Activated naive CD8-positive, alpha-beta T cell treated with anti-CD3 and anti-CD28 coated beads, Interleukin-2, amount 10 ng/mL, durations not matched to agents 7 days and 5 days (primary cell): ENCODE measurements at regions not wholly inside any gene's neighbourhood (a gene's known extent, or its start where the extent isn't known, plus 50 kb on each side); places are given as distances from the start of the nearest gene placed in this dataset.

Experiments used
- ATAC-seq: fragments of 150-1000 bp; cut with Tn5 transposase; one replicate; pipeline ENCODE4 v1.10.0; 2021; ENCODE audit warnings: low read depth, moderate library complexity
- POLR2A ChIA-PET: fragments of 350-600 bp; sonication (Branson Sonifier 250); formaldehyde crosslinking; loops from one replicate; lab custom pipeline; 2021; ENCODE audit warnings: antibody characterized with exemption; lab: Charles Lee
- DNase-seq: peaks from one replicate; pipeline ENCODE4 v3.0.0; 2021
- H3K27ac Mint-ChIP-seq: one replicate; pipeline ENCODE4 v1.8.0; 2022; ENCODE audit warnings: mild to moderate bottlenecking, mixed read lengths
- H3K27me3 Mint-ChIP-seq: one replicate; pipeline ENCODE4 v1.8.0; 2022; ENCODE audit warnings: mild to moderate bottlenecking, moderate library complexity, mixed read lengths
- H3K36me3 Mint-ChIP-seq: one replicate; pipeline ENCODE4 v1.8.0; 2021; ENCODE audit warnings: mild to moderate bottlenecking, mixed read lengths
- H3K4me1 Mint-ChIP-seq: one replicate; pipeline ENCODE4 v1.8.0; 2021; ENCODE audit warnings: mixed read lengths
- H3K4me3 Mint-ChIP-seq: one replicate; pipeline ENCODE4 v1.8.0; 2022; ENCODE audit warnings: mild to moderate bottlenecking, moderate library complexity, mixed read lengths
- H3K9me3 Mint-ChIP-seq: one replicate; pipeline ENCODE4 v1.8.0; 2021; ENCODE audit warnings: mixed read lengths

DNA sequence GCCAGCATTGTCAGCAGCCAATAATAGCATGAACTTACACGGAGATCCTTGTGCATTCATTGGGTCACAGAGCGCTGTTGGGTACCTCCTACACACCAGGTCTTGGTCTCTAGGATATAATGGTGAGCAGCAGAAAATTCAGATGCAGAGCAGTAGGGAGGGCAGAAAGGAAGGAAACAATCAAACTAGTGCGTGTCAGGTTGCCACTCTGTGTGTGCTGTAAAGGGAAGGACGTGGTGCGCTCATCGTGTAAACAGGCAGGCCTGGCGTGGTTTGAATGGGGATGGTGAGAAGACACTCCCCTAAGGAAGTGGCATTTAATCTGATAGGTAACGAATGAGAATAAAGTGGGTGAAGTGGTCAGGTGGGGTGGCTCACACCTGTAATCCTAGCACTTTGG is 336.4 kb downstream of the CDH26 start:
- peaks cover 1% of the 10 kb centered on the region for H3K4me1 Mint-ChIP-seq
- H3K36me3 Mint-ChIP-seq = peaks cover 3% of the 10 kb centered on the region
- H3K4me3 Mint-ChIP-seq = no peak overlapping the region
- H3K9me3 Mint-ChIP-seq = peaks cover 9% of the 10 kb centered on the region
- no peaks in the 10 kb centered on the region for H3K27me3 Mint-ChIP-seq
- DNase-seq = no peak
- ATAC-seq = no peak
- H3K27ac Mint-ChIP-seq = no peak overlapping the region
- POLR2A ChIA-PET = no interaction called here

DNA sequence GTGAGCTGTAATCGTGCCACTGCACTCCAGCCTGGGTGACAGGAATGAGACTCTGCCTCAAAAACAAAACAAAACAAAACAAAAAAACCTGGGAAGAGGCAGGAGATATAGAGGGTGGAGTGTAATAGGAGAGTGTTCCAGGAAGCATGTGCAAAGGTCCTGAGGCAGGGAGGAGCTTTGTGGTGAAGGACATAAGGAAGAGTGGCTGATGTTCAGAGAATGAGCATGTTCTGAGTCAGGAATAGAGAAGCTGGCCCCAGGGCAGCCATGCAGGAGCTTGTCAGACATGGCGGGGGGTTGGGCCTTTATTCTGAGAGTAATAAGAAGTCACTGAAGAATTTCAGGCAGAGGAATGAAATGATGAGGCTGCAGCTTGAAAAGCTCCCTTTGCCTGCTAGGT is 337.0 kb downstream of the CDH26 start:
- DNase-seq (no peak), ATAC-seq (no peak)
- Mint-ChIP-seq H3K4me3 (no peak overlapping the region), H3K4me1 (peaks cover 1% of the 10 kb centered on the region), H3K9me3 (peaks cover 9% of the 10 kb centered on the region), H3K27ac (no peak overlapping the region), H3K36me3 (peaks cover 3% of the 10 kb centered on the region), H3K27me3 (no peaks in the 10 kb centered on the region)
- POLR2A ChIA-PET = no interaction called here

DNA sequence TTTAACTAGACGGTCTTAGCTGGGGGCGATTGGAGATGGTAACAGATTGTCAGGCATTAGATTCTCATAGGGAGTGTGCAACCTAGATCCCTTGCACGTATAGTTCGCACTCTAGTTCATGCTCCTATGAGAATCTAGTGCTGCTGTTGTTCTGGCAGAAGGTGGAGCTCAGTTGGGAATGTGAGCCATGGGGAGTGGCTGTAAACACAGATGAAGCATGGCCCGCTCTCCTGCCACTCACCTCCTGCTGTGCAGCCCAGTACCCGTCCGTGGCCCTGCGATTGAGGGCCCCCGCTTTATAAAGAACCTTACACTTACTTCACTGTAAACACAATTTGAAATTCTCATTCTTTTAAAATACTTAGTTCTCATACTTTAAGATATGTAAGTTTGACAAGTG is 339.4 kb downstream of the CDH26 start:
- Mint-ChIP-seq H3K4me3 (no peak overlapping the region), H3K27me3 (no peaks in the 10 kb centered on the region), H3K9me3 (no peaks in the 10 kb centered on the region), H3K36me3 (no peaks in the 10 kb centered on the region), H3K27ac (no peak overlapping the region), H3K4me1 (peaks cover 1% of the 10 kb centered on the region)
- POLR2A ChIA-PET = no interaction called here
- no peak for ATAC-seq
- DNase-seq = no peak

DNA sequence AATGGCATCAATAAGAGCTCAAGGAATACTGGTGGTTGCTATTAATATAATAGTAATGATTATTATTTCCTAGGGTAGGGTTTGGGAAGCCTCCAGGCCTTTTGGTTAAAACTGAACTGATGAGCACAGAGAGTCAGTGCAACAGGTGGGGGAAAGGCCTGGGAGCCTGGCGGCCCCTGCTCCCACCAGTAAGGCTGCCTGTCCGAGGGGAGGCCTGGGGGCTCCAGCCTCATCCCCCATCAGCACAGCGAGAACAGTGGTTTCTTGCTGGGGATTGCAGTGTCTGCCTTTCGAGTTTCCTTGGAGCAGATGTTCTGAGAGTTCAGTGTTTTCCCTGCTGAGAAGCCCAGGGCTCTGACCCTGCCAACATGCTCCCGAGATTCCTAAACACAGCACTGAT is 340.4 kb downstream of the CDH26 start:
- peaks cover 1% of the 10 kb centered on the region for H3K4me1 Mint-ChIP-seq
- H3K4me3 Mint-ChIP-seq = no peak overlapping the region
- H3K9me3 Mint-ChIP-seq = no peaks in the 10 kb centered on the region
- no peak for ATAC-seq
- no peaks in the 10 kb centered on the region for H3K36me3 Mint-ChIP-seq
- DNase-seq = no peak
- POLR2A ChIA-PET = no interaction called here
- H3K27ac Mint-ChIP-seq = no peak overlapping the region
- no peaks in the 10 kb centered on the region for H3K27me3 Mint-ChIP-seq

DNA sequence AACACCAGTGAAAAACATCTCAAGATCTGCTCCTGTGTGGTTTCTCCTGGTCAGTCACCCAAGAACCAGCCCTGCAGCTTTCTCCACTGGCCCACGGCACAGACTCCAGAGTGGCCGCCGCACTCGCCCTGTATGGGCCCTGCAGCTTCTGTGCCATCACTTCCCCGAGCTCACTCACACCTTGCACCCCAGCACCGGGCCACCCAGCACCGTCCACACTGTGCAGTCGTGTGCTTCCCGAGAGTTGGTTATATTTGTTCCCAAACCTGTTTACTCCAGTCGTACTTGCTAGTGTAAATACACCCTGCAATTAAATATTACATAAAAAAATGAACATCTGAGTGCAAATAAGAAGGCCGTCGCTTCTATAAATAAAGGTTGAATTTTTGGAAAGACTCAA is 341.7 kb downstream of the CDH26 start:
- DNase-seq = no peak
- no peaks in the 10 kb centered on the region for H3K9me3 Mint-ChIP-seq
- H3K27me3 Mint-ChIP-seq = no peaks in the 10 kb centered on the region
- POLR2A ChIA-PET = no interaction called here
- no peak for ATAC-seq
- no peak overlapping the region for H3K4me3 Mint-ChIP-seq
- H3K4me1 Mint-ChIP-seq = no peaks in the 10 kb centered on the region
- H3K36me3 Mint-ChIP-seq = no peaks in the 10 kb centered on the region
- no peak overlapping the region for H3K27ac Mint-ChIP-seq

DNA sequence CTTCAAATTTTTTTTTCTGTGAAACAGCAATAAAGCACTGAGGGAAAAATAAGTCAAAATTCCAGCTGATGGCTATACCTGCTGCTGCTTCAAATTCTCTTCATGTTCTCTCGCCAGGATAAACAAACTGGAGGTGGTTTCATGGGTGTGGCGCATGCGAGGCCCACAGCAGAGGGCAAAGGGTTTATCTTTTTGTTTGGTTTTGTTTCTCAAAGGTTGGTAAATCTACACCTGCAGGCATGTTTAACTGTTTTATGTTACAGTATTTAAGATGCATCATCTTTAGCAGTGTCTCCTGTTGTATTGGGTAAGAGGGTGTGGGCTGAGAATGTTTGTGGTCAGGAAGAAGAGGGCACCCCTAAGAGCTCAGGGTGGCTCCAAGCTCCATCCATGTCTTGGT is 342.2 kb downstream of the CDH26 start:
- no peak overlapping the region for H3K27ac Mint-ChIP-seq
- ATAC-seq = no peak
- no peaks in the 10 kb centered on the region for H3K9me3 Mint-ChIP-seq
- H3K36me3 Mint-ChIP-seq = no peaks in the 10 kb centered on the region
- no peak for DNase-seq
- no peak overlapping the region for H3K4me3 Mint-ChIP-seq
- H3K27me3 Mint-ChIP-seq = no peaks in the 10 kb centered on the region
- no peaks in the 10 kb centered on the region for H3K4me1 Mint-ChIP-seq
- POLR2A ChIA-PET = no interaction called here

DNA sequence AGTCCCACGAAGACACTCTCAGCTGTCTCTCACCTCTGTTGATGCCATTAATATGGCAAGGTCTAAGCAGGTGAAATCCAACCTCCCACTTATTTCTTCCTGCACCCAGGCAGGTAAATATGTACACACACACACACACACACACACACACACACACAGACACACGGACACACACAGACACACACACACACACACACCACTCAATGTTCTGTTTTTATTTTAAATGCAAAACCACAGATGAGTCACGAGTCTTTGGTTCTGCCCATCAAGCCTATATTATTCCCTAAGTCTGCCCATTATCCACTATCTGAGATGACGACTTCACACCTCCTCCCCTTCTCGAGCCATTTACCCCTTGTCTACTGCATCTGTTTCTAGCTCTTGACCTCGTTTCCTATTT is 344.7 kb downstream of the CDH26 start:
- no peaks in the 10 kb centered on the region for H3K9me3 Mint-ChIP-seq
- H3K27ac Mint-ChIP-seq = no peak overlapping the region
- no peak overlapping the region for H3K4me3 Mint-ChIP-seq
- H3K4me1 Mint-ChIP-seq = no peaks in the 10 kb centered on the region
- POLR2A ChIA-PET = no interaction called here
- DNase-seq (no peak), ATAC-seq (no peak)
- no peaks in the 10 kb centered on the region for H3K27me3 Mint-ChIP-seq
- H3K36me3 Mint-ChIP-seq = no peaks in the 10 kb centered on the region

DNA sequence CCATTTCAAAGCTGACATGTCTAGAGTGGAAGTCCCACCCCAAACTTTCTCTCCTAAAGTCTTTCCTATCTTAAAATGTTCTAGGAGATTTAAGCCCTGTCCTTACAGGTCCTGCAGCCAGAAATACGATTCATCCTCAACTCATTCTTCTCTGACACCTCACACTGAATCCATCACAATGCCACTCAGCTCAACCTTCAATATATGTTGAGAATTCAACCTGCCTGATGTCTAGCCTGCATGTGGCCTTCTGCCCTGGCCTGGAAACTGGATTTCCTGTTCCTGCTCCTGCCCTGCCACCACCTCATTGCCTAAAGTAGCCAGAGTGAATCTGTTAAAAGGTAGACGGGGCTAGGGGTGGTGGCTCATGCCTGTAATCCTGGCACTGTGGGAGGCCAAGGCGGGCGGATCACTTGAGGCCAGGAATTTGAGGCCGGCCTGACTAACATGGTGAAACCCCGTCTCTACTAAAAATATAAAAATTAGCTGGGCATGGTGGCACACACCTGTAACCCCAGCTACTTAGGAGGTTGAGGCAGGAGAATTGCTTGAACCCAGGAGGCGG is 345.9 kb downstream of the CDH26 start:
- no peaks in the 10 kb centered on the region for H3K27me3 Mint-ChIP-seq

DNA sequence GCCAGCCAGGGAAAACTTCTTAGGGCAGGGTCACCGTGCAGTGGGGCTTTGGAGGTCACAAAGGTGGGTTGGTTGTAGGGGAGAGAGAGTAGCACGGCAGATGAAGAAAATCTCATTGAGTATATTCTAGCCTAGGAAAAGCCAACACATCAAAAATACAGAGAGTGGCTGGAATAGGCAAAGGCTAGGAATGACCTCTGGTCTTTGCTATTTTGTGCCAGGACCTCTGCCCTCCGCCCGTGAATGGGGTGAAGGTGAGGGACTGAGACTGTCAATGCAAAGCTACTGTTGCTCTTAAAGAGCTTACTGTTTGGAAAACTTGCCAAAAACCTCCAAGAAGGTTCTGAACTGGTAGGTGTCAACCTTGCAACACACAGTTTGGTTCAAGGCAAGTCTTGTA is 346.7 kb downstream of the CDH26 start:
- Mint-ChIP-seq H3K4me1 (no peaks in the 10 kb centered on the region), H3K9me3 (no peaks in the 10 kb centered on the region), H3K27ac (no peak overlapping the region), H3K36me3 (no peaks in the 10 kb centered on the region), H3K27me3 (no peaks in the 10 kb centered on the region), H3K4me3 (no peak overlapping the region)
- ATAC-seq = no peak
- POLR2A ChIA-PET = no interaction called here
- DNase-seq = no peak

More for the DNA sequence above, 345.9 kb downstream of the CDH26 start:
- ATAC-seq = no peak
- H3K9me3 Mint-ChIP-seq = no peaks in the 10 kb centered on the region
- no peak for DNase-seq
- no peak overlapping the region for H3K4me3 Mint-ChIP-seq
- no peaks in the 10 kb centered on the region for H3K4me1 Mint-ChIP-seq
- H3K27ac Mint-ChIP-seq = no peak overlapping the region
- H3K36me3 Mint-ChIP-seq = no peaks in the 10 kb centered on the region
- POLR2A ChIA-PET = no interaction called here

DNA sequence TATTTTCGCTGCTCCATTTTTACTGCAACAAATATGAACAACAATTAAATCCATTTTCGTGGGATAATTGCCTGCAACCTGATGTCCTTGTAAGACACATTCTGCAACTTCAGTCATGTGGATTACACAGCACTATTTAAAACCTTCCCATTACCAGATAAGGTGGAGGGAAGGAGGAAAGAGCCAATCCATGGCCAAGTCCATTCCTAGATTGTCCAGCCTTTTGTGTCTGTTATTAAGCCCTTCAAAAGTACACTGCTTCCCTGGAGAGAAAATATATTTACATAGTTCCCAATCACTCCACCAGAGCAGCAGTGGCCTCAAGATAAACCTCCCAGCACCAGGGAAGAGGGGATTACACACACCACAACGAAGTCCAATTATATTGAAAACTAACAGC is 347.9 kb downstream of the CDH26 start:
- Mint-ChIP-seq H3K4me1 (no peaks in the 10 kb centered on the region), H3K27ac (no peak overlapping the region)
- POLR2A ChIA-PET = no interaction called here

DNA sequence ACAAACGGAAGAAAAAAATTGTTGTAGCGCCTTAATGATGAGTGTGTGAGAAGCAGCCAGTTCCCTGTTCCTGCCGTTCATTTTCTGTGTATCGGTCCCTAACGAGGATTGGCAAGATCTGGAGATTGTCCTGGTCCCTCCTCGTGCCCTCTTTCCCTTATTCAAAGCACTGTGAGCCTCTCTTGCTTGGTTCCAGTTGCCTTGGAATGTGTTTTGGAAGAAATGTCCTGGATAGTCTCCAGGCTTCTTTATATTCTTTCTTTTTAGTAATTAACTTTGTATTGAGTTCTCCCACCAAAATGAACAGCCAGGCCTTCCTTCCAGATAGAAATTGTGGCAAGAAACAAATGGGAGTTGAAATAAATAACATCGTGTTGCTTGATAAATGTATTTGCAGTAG is 348.3 kb downstream of the CDH26 start:
- no peak for DNase-seq
- POLR2A ChIA-PET = no interaction called here
- no peaks in the 10 kb centered on the region for H3K36me3 Mint-ChIP-seq
- no peaks in the 10 kb centered on the region for H3K9me3 Mint-ChIP-seq
- H3K4me3 Mint-ChIP-seq = no peak overlapping the region
- H3K27ac Mint-ChIP-seq = no peak overlapping the region
- no peaks in the 10 kb centered on the region for H3K27me3 Mint-ChIP-seq
- no peaks in the 10 kb centered on the region for H3K4me1 Mint-ChIP-seq
- no peak for ATAC-seq

More for the DNA sequence above, 347.9 kb downstream of the CDH26 start:
- no peaks in the 10 kb centered on the region for H3K9me3 Mint-ChIP-seq
- no peaks in the 10 kb centered on the region for H3K36me3 Mint-ChIP-seq
- H3K4me3 Mint-ChIP-seq = no peak overlapping the region
- ATAC-seq (no peak), DNase-seq (no peak)
- no peaks in the 10 kb centered on the region for H3K27me3 Mint-ChIP-seq

DNA sequence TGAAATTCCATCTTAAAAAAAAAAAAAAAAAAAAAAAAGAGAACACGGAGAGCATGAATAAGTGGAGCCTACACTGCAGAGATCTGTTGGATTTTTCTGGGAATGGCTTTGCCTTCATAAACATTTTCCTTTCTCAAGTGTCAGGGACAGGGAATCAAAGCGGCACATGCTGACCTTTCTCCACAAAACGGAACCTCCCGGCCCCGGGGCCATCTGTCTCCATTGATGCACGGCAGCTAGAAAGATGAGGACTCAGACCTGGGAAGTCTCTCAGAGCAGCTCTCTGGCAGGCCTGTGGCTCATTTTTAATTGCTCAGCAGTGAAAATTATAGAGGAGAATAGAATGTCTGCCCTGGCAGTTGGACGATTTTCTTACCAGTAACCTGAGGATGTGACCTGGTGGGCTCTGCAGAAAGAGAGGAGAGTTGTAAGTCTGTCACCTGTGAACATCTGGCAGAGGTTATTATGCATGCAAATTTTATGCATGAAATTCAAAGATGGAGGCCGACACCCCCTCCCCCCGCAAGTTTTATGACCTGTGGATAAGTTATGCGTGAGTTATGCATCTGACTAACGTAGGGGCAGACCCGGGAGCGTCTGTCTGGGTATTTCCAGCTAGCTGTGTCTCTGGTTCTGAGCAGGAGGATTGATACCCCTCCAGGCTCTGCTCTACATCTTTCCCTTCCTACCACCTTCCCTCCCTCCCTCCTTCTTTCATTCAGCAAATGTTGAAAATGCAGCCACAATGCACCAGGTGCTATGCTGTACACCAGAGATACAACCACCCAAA is 352.5 kb downstream of the CDH26 start:
- Mint-ChIP-seq H3K4me3 (no peak overlapping the region), H3K27me3 (no peaks in the 10 kb centered on the region), H3K9me3 (peaks cover 3% of the 10 kb centered on the region), H3K4me1 (no peaks in the 10 kb centered on the region), H3K36me3 (no peaks in the 10 kb centered on the region), H3K27ac (no peak overlapping the region)
- DNase-seq (no peak), ATAC-seq (no peak)
- POLR2A ChIA-PET = no interaction called here

DNA sequence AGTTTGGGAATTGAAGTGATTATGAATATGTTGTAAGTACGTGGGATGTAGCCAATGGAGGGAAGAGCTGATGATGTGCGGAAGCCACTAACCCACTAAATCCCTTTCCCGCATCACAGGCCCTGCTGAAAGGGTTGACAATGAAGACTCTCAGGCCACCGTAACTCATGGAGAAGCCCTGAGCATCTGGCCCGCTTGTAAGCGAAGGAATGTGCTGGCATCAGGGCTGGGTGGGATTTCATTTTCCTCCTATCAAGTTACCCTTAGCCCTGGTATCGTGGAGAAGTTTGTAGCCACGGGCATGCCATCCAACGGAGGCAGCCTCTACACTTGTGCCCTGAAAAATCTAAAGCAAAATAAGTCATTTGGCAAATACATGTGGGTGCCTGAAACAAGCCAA is 355.0 kb downstream of the CDH26 start:
- Mint-ChIP-seq H3K4me1 (no peaks in the 10 kb centered on the region), H3K9me3 (peaks cover 3% of the 10 kb centered on the region), H3K36me3 (no peaks in the 10 kb centered on the region), H3K27me3 (no peaks in the 10 kb centered on the region), H3K27ac (no peak overlapping the region), H3K4me3 (no peak overlapping the region)
- POLR2A ChIA-PET = no interaction called here
- no peak for DNase-seq
- no peak for ATAC-seq

DNA sequence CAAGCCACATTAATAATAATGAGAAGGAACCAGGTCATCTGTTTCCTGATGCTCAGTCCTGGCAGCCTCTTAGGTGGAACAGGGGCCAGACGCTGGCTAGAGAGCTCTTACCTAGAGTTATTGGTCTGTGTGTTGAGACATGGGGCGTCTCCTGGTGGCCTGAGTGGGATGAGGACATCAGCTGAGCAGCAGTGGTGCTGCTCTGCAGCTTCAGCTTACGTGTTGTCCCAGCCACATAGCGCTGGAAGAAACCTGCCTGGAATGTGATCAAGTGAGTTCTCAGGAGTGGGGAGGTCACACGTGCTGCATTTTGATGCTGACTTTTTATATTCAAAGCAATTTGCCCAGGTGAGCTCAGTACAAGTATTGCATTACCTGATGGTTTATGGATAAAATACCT is 355.4 kb downstream of the CDH26 start:
- H3K27ac Mint-ChIP-seq = no peak overlapping the region

More for the DNA sequence above, 355.4 kb downstream of the CDH26 start:
- ATAC-seq = no peak
- POLR2A ChIA-PET = no interaction called here
- DNase-seq = no peak
- H3K9me3 Mint-ChIP-seq = peaks cover 3% of the 10 kb centered on the region
- H3K36me3 Mint-ChIP-seq = no peaks in the 10 kb centered on the region
- H3K4me3 Mint-ChIP-seq = no peak overlapping the region
- no peaks in the 10 kb centered on the region for H3K27me3 Mint-ChIP-seq
- H3K4me1 Mint-ChIP-seq = no peaks in the 10 kb centered on the region
